ENCODE measurements at regions not wholly inside any gene's neighbourhood (a gene's known extent, or its start where the extent isn't known, plus 50 kb on each side); places are given as distances from the start of the nearest gene placed in this dataset.
A peak's percentile ranks its signal among the peaks of the same experiment; 100 is the strongest.

GRCh38 chr4:178448372-178449035 is 1006.3 kb upstream of the AGA start:
- no peak for DNase-seq

- DNase-seq, result no peak
These were observed 1008.4 kb upstream of the AGA start for GRCh38 chr4:178450614-178451013.

GRCh38 chr4:178453057-178453456 is 1010.8 kb upstream of the AGA start:
- no peak for DNase-seq

- DNase-seq, result no peak
These were observed 1015.0 kb upstream of the AGA start for GRCh38 chr4:178457286-178457685.

GRCh38 chr4:178462710-178463109 is 1020.5 kb upstream of the AGA start:
- DNase-seq, result no peak

GRCh38 chr4:178463747-178464146 is 1021.5 kb upstream of the AGA start:
- no peak for DNase-seq

GRCh38 chr4:178470996-178471784 is 1029.0 kb upstream of the AGA start:
- DNase-seq, result no peak

GRCh38 chr4:178471994-178472393 is 1029.8 kb upstream of the AGA start:
- no peak for DNase-seq

- DNase-seq, result no peak
These were observed 1037.9 kb upstream of the AGA start for GRCh38 chr4:178480105-178480504.

GRCh38 chr4:178480881-178481280 is 1038.6 kb upstream of the AGA start:
- no peak for DNase-seq

GRCh38 chr4:178481564-178481963 is 1039.3 kb upstream of the AGA start:
- DNase-seq, result no peak

- DNase-seq, result no peak
These were observed 1080.8 kb upstream of the AGA start for GRCh38 chr4:178523038-178523437.

GRCh38 chr4:178535939-178536579 is 1093.8 kb upstream of the AGA start:
- DNase-seq, result no peak

GRCh38 chr4:178553201-178553600 is 1111.0 kb upstream of the AGA start:
- no peak for DNase-seq

GRCh38 chr4:178554352-178554751 is 1112.1 kb upstream of the AGA start:
- DNase-seq, result no peak

- DNase-seq, result no peak
These were observed 1114.6 kb upstream of the AGA start for GRCh38 chr4:178556796-178557195.

GRCh38 chr4:178577933-178578332 is 1135.7 kb upstream of the AGA start:
- DNase-seq, result peak; percentile 26

GRCh38 chr4:178595500-178596138 is 1153.4 kb upstream of the AGA start:
- no peak for DNase-seq

- no peak for DNase-seq
These were observed 1156.4 kb upstream of the AGA start for GRCh38 chr4:178598672-178599071.

GRCh38 chr4:178599521-178599920 is 1157.3 kb upstream of the AGA start:
- no peak for DNase-seq

GRCh38 chr4:178602833-178603232 is 1160.6 kb upstream of the AGA start:
- DNase-seq, result no peak

- DNase-seq, result peak; percentile 30
These were observed 1168.8 kb upstream of the AGA start for GRCh38 chr4:178611062-178611461.

- DNase-seq, result peak; percentile 33
These were observed 1170.5 kb upstream of the AGA start for GRCh38 chr4:178612733-178613132.

- DNase-seq, result no peak
These were observed 1190.2 kb upstream of the AGA start for GRCh38 chr4:178632415-178632814.
